Osteoblast (primary cell): ENCODE measurements at regions not wholly inside any gene's neighbourhood (a gene's known extent, or its start where the extent isn't known, plus 50 kb on each side); places are given as distances from the start of the nearest gene placed in this dataset.

Experiments
- DNase-seq: peaks from one replicate; pipeline ENCODE4 v3.0.0; 2011; ENCODE audit warnings: low spot score, mixed read lengths; ENCODE audit not compliant: insufficient read length; ENCODE audit errors: missing footprints
- H2AFZ ChIP-seq: 2 replicates; pipeline ENCODE4 v1.6.0; 2011; ENCODE audit warnings: mild to moderate bottlenecking, low read length
- H3K27ac ChIP-seq: 2 replicates; pipeline ENCODE4 v1.5.1; 2011; ENCODE audit warnings: mild to moderate bottlenecking, low read depth, low read length, moderate library complexity
- H3K27me3 ChIP-seq: 2 replicates; pipeline ENCODE4 v1.6.0; 2012; ENCODE audit warnings: mild to moderate bottlenecking, control low read depth, inconsistent platforms, low read length, moderate library complexity; ENCODE audit not compliant: insufficient read depth
- H3K36me3 ChIP-seq: 2 replicates; pipeline ENCODE4 v1.5.1; 2011; ENCODE audit warnings: mild to moderate bottlenecking, low read length, control low read depth, moderate library complexity; ENCODE audit not compliant: insufficient read depth
- H3K4me1 ChIP-seq: 2 replicates; pipeline ENCODE4 v1.5.1; 2011; ENCODE audit warnings: mild to moderate bottlenecking, low read length, control low read depth, moderate library complexity; ENCODE audit not compliant: insufficient read depth
- H3K4me2 ChIP-seq: 2 replicates; pipeline ENCODE4 v1.6.0; 2011; ENCODE audit warnings: mild to moderate bottlenecking, low read length; ENCODE audit not compliant: insufficient read depth
- H3K4me3 ChIP-seq: fragments of 200-600 bp; sonication (generic); 3 replicates; pipeline ENCODE4 v1.5.1; 2012; ENCODE audit warnings: mild to moderate bottlenecking, low read length, inconsistent platforms; ENCODE audit not compliant: insufficient read depth
- H3K79me2 ChIP-seq: 2 replicates; pipeline ENCODE4 v1.6.0; 2012; ENCODE audit warnings: mild to moderate bottlenecking, low read length, control low read depth, inconsistent platforms; ENCODE audit not compliant: insufficient read depth
- H3K9me3 ChIP-seq: 2 replicates; pipeline ENCODE4 v1.5.1; 2011; ENCODE audit warnings: low read depth, low read length, control low read depth
- H4K20me1 ChIP-seq: 2 replicates; pipeline ENCODE4 v1.6.0; 2012; ENCODE audit warnings: mild to moderate bottlenecking, low read length, control low read depth; ENCODE audit not compliant: insufficient read depth
- TF ChIP-seq, protein P1 (sequence below): IDR thresholded peaks from 2 replicates; pipeline ENCODE4 v1.5.1; 2011; ENCODE audit warnings: mild to moderate bottlenecking, low read depth, low read length, moderate library complexity; ENCODE audit errors: extremely low read depth

DNA sequence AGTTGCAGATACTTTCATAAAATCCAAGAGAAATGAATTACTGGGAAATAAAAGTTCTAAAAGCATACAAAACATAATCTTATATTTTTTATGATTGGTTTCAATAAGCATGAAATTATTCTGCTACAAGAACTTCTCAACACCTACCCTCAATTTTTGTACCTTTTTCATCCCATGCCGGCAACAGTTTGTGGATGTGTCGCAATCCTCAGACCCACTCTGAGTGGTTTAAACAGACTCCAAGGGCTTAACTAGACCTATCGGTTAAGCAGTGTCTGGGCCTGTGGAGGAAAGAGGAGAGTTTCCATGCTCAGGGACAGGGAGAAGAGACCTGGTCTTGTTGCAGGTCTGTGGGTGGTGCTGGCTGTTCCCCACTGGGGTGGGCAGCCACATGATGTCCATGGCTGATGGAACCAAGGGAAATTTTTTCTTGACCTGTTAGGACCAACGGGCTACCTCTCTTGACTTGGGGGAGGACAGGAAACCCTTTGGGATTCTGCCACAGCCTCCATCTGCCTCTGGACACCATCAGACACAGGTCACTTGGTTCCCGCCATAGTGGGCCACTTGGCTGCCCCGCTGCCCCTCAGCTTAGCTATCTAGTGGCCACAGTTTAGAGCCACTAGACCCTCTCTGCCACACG lies 81.1 kb upstream of the CLDN14 start:
- Histone ChIP-seq H3K4me3 (no peak overlapping the region), H3K4me1 (no peaks in the 10 kb centered on the region), H2AFZ (no peak overlapping the region), H3K36me3 (no peaks in the 10 kb centered on the region), H4K20me1 (no peaks in the 10 kb centered on the region), H3K9me3 (peaks cover 5% of the 10 kb centered on the region), H3K27ac (no peak overlapping the region), H3K79me2 (no peaks in the 10 kb centered on the region), H3K4me2 (no peak overlapping the region), H3K27me3 (peaks cover 59% of the 10 kb centered on the region)
- TF ChIP-seq, protein P1, sequence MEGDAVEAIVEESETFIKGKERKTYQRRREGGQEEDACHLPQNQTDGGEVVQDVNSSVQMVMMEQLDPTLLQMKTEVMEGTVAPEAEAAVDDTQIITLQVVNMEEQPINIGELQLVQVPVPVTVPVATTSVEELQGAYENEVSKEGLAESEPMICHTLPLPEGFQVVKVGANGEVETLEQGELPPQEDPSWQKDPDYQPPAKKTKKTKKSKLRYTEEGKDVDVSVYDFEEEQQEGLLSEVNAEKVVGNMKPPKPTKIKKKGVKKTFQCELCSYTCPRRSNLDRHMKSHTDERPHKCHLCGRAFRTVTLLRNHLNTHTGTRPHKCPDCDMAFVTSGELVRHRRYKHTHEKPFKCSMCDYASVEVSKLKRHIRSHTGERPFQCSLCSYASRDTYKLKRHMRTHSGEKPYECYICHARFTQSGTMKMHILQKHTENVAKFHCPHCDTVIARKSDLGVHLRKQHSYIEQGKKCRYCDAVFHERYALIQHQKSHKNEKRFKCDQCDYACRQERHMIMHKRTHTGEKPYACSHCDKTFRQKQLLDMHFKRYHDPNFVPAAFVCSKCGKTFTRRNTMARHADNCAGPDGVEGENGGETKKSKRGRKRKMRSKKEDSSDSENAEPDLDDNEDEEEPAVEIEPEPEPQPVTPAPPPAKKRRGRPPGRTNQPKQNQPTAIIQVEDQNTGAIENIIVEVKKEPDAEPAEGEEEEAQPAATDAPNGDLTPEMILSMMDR, result no peak
- DNase-seq, result no peak

DNA sequence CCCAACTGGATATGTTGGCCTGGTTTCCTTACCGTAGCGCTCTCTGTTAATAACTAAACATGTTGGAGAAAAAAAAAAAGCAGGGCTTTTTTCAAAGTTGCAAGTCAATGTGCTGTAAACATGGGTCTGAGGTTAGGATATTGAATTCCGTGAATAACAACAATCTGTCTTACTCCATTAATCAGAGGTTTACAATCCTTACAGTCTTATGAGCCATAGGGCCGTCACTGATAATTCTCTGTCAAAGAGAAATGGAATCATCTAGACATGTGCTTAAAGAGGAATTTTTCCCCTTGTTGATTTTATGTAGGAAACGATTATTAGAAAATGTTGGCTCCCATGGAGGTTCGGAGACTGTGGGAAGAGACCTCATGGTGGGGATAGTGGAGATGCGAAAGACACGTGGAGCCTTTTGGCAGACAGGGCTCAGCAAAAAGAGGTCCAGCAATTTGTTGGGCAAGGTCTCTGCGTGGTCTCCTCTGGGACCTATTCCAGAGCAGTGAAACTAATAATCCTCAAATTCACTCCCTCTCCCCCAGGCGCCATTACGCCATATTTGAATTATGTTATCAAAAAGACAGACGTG lies 83.5 kb upstream of the CLDN14 start:
- no peak overlapping the region for H2AFZ ChIP-seq
- H3K9me3 ChIP-seq, result peaks cover 5% of the 10 kb centered on the region
- no peak overlapping the region for H3K4me2 ChIP-seq
- no peak for DNase-seq
- H3K4me3 ChIP-seq, result no peak overlapping the region
- H3K27me3 ChIP-seq, result peaks cover 69% of the 10 kb centered on the region
- no peaks in the 10 kb centered on the region for H4K20me1 ChIP-seq
- H3K36me3 ChIP-seq, result no peaks in the 10 kb centered on the region
- no peaks in the 10 kb centered on the region for H3K79me2 ChIP-seq
- H3K4me1 ChIP-seq, result no peaks in the 10 kb centered on the region
- TF ChIP-seq, protein P1, result no peak
- H3K27ac ChIP-seq, result no peak overlapping the region

- no peak overlapping the region for H2AFZ ChIP-seq
- H3K9me3 ChIP-seq, result peaks cover 5% of the 10 kb centered on the region
- H3K27me3 ChIP-seq, result peaks cover 73% of the 10 kb centered on the region
- no peaks in the 10 kb centered on the region for H4K20me1 ChIP-seq
- no peaks in the 10 kb centered on the region for H3K36me3 ChIP-seq
- no peaks in the 10 kb centered on the region for H3K79me2 ChIP-seq
- no peaks in the 10 kb centered on the region for H3K4me1 ChIP-seq
- no peak overlapping the region for H3K4me2 ChIP-seq
- no peak for DNase-seq
- H3K4me3 ChIP-seq, result no peak overlapping the region
- H3K27ac ChIP-seq, result no peak overlapping the region
- TF ChIP-seq, protein P1, result no peak
These were observed 84.7 kb upstream of the CLDN14 start for GRCh38 chr21:36564647-36565046.

GRCh38 chr21:36565540-36565939 lies 85.6 kb upstream of the CLDN14 start:
- H4K20me1 ChIP-seq, result no peaks in the 10 kb centered on the region
- no peaks in the 10 kb centered on the region for H3K4me1 ChIP-seq
- H3K36me3 ChIP-seq, result no peaks in the 10 kb centered on the region
- no peak overlapping the region for H2AFZ ChIP-seq
- TF ChIP-seq, protein P1, result no peak
- H3K79me2 ChIP-seq, result no peaks in the 10 kb centered on the region
- H3K4me2 ChIP-seq, result no peak overlapping the region
- no peak overlapping the region for H3K27ac ChIP-seq
- H3K27me3 ChIP-seq, result peaks cover 80% of the 10 kb centered on the region
- peaks cover 5% of the 10 kb centered on the region for H3K9me3 ChIP-seq
- no peak overlapping the region for H3K4me3 ChIP-seq
- DNase-seq, result no peak
